Right lobe of liver (tissue), 6 donors: ENCODE measurements at regions not wholly inside any gene's neighbourhood (a gene's known extent, or its start where the extent isn't known, plus 50 kb on each side); places are given as distances from the start of the nearest gene placed in this dataset.
A peak's percentile ranks its signal among the peaks of the same experiment; 100 is the strongest.

Experiments used
- ATAC-seq, 4 donors: fragments of 200-7000 bp; cut with Tn5 transposase; one replicate each; pipeline ENCODE4 v1.9.1; 2020; ENCODE audit warnings: mild to moderate bottlenecking in 4 of 4, moderate library complexity in 4 of 4
- DNase-seq, 3 donors: peaks; one replicate each; pipeline ENCODE4 v3.0.0-alpha.2; 2020
- H3K27ac ChIP-seq, 3 donors: fragments of 200-600 bp; one replicate each; pipeline ENCODE4 v1.8.0; 2022
- H3K27me3 ChIP-seq, 2 donors: fragments of 200-600 bp; one replicate each; pipeline ENCODE4 v1.8.0; 2022
- H3K36me3 ChIP-seq, 4 donors: fragments of 200-600 bp; sonication (generic) in 1 of 4; one replicate each; pipeline versions ENCODE4 v1.5.1 to v1.8.0; 2017 to 2022; ENCODE audit warnings: control low read depth in 1 of 4
- H3K4me1 ChIP-seq, 4 donors: fragments of 200-600 bp; sonication (generic) in 1 of 4; one replicate each; pipeline versions ENCODE4 v1.5.1 to v1.8.0; 2017 to 2022; ENCODE audit warnings: control low read depth in 1 of 4
- H3K4me3 ChIP-seq, 3 donors: fragments of 200-600 bp; one replicate each; pipeline ENCODE4 v1.8.0; 2022
- H3K9me3 ChIP-seq, 4 donors: fragments of 200-600 bp; sonication (generic) in 1 of 4; one replicate each; pipeline versions ENCODE4 v1.5.1 to v1.8.0; 2017 to 2022; ENCODE audit warnings: control low read depth in 1 of 4
- POLR2A ChIP-seq: fragments of 450-650 bp; IDR thresholded peaks from one replicate; pipeline ENCODE4 v1.6.1; 2017; ENCODE audit warnings: antibody characterized with exemption, mild to moderate bottlenecking
- WGBS: methylation state at CpG from one replicate; pipeline ENCODE4 v1.1.6; 2018; ENCODE audit warnings: low coverage, low lambda C conversion rate; ENCODE audit not compliant: insufficient coverage; ENCODE audit errors: missing lambda C conversion rate; 5-methylcytosine and 5-hydroxymethylcytosine counted together
- intact Hi-C, 2 donors: fragments of 100-400 bp; cut with DNase I; formaldehyde crosslinking; loops; one replicate each; pipeline versions ENCODE4 v1.11.2 to v1.14.1; 2022
- TF ChIP-seq, protein P1 (sequence below), 4 donors: fragments of 200-600 bp in 3 of 4; fragments of 450-650 bp in 1 of 4; IDR thresholded peaks; one replicate each; pipeline versions ENCODE4 v1.5.1 to v1.8.0; 2016 to 2022; ENCODE audit warnings: antibody characterized with exemption in 4 of 4, mild to moderate bottlenecking in 2 of 4
- donor health status: DM: no; HTN: yes; CAD: no.
- donor health status: DM: no; HTN: no; CAD: no.
- donor health status: DM: no; HTN: no; CAD: no.
- donor health status: DM: no; HTN: yes; CAD: no.
- donor health status: DM: no; HTN: yes; CAD: no.

DNA sequence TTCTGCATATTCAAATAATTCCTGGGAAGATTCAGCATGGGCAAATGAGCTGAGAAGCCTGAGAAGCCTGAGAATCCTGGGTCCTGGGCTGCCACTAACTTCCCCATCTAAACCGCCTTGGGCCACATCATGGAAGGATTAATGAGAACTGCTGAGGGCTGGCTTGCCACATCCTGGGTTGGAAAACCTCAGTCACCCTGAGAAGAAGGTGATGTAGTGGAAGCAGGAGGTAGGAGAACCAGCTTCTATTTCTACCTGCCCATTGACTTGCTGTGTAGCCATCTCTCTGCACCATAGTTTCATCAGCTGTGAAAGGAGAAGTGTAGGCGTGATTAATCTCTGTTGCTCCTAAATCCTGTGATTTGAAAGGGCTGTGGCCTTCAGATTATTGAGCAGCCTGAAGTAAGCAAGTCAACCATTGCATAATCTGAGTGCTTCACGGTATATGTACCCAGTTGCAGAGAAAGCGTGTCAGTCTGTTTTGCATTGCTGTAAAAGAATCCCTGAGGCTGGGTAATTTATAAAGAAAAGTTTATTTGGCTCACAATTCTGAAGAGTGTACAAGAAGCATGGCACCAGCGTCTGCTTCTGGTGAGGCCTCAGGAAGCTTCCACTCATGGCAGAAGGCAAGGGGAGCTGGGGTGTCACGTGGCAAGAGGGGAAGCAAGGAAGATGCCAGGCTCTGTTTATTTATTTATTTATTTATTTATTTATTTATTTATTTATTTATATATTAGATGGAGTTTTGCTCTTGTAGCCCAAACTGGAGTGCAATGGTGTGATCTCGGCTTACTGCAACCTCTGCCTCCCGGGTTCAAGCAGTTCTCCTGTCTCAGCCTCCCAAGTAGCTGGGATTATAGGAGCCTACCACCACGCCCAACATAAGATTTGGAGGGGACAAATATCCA lies 140.9 kb upstream of the ATP6AP2 start:
- H3K27me3 ChIP-seq = peaks cover 0 to 4% of the 10 kb centered on the region in 2 donors
- no peak overlapping the region for H3K4me3 ChIP-seq
- no peaks in the 10 kb centered on the region for H3K36me3 ChIP-seq
- no peak overlapping the region for H3K27ac ChIP-seq
- no peak for DNase-seq
- intact Hi-C loops = no loop called here
- WGBS = 62% methylated on average over 9 of the region's 9 CpGs
- no peak for TF ChIP-seq POLR2A
- TF ChIP-seq, protein P1, sequence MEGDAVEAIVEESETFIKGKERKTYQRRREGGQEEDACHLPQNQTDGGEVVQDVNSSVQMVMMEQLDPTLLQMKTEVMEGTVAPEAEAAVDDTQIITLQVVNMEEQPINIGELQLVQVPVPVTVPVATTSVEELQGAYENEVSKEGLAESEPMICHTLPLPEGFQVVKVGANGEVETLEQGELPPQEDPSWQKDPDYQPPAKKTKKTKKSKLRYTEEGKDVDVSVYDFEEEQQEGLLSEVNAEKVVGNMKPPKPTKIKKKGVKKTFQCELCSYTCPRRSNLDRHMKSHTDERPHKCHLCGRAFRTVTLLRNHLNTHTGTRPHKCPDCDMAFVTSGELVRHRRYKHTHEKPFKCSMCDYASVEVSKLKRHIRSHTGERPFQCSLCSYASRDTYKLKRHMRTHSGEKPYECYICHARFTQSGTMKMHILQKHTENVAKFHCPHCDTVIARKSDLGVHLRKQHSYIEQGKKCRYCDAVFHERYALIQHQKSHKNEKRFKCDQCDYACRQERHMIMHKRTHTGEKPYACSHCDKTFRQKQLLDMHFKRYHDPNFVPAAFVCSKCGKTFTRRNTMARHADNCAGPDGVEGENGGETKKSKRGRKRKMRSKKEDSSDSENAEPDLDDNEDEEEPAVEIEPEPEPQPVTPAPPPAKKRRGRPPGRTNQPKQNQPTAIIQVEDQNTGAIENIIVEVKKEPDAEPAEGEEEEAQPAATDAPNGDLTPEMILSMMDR (IDR thresholded peaks at IDR 0.05) = no peak
- H3K4me1 ChIP-seq = no peaks in the 10 kb centered on the region
- no peaks in the 10 kb centered on the region for H3K9me3 ChIP-seq
- peak in 1 of 4 donors; percentile 28 for ATAC-seq

DNA sequence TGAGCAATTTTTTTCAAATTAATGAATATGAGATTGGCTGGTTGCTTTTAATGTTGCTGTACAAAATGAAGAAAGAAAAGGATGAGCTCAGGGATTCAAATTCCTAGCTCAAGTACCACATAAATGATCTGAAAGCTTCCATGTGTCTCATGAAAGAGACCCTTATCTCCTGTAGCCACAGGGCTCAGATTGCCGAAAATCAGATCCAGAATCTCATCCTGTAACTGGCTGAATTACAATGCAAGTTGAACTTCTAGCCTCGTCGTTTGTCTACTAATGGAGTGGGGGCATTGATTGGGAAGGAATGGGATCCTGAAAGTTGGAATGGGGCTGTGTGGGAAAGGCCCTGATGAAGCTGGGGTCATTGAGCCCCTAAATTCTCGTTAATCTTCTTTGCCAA lies 143.4 kb upstream of the ATP6AP2 start:
- ATAC-seq = no peak
- TF ChIP-seq, protein P1 (IDR thresholded peaks at IDR 0.05) = no peak
- no peak for TF ChIP-seq POLR2A
- 62% methylated on average over 4 of the region's 4 CpGs for WGBS
- Histone ChIP-seq H3K27me3 (peaks cover 0 to 4% of the 10 kb centered on the region in 2 donors), H3K4me3 (no peak overlapping the region), H3K4me1 (no peaks in the 10 kb centered on the region), H3K36me3 (no peaks in the 10 kb centered on the region), H3K9me3 (no peaks in the 10 kb centered on the region), H3K27ac (no peak overlapping the region)
- DNase-seq = no peak
- intact Hi-C loops = no loop called here

DNA sequence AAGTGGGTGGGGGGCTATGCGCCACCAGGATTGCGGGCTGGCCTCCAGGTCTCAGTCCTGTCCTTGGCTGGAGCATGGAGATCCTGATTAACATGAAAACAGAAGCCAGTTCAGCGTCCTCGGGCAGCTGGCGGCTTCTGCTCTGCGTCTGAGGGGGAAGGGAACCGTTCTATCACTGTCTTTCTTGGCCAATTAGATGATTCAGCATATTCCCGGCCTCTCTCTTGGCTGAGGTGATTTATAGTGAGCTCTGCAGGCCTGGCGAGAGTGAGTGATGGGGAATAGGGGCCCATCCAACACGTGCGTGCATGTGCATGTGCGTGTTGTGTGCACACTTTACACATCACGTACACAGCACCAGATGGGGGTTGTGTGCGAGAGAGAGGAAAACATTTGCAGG lies 145.8 kb upstream of the ATP6AP2 start:
- WGBS = 58% methylated on average over 12 of the region's 14 CpGs
- intact Hi-C loops = no loop called here
- Histone ChIP-seq H3K4me3 (no peak overlapping the region), H3K36me3 (no peaks in the 10 kb centered on the region), H3K27me3 (no peaks in the 10 kb centered on the region), H3K9me3 (no peaks in the 10 kb centered on the region), H3K27ac (no peak overlapping the region), H3K4me1 (no peaks in the 10 kb centered on the region)
- DNase-seq (no peak), ATAC-seq (peak in 1 of 4 donors; percentile 25)
- no peak for TF ChIP-seq POLR2A
- TF ChIP-seq, protein P1 (IDR thresholded peaks at IDR 0.05) = no peak

DNA sequence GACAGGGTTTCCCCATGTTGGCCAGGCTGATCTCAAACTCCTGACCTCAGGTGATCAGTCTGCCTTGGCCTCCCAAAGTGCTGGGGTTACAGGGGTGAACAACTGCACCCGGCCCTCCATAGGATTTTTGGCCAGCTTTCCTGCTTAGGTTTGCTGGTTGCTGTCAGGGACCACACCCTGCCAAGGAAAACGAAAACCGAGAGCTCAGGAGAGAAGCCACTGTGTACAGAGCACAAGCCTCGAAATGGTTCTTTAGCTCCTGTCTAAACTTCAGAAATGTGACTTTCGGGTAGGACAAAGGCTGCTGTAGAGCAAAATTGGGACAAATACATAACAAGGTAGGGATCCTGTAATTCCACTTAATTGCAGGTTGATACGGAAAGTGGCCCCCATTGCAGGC lies 146.3 kb upstream of the ATP6AP2 start:
- no peaks in the 10 kb centered on the region for H3K9me3 ChIP-seq
- no peak for ATAC-seq
- DNase-seq = no peak
- no peak overlapping the region for H3K27ac ChIP-seq
- H3K36me3 ChIP-seq = no peaks in the 10 kb centered on the region
- 70% methylated on average over 6 of the region's 6 CpGs for WGBS
- no peaks in the 10 kb centered on the region for H3K27me3 ChIP-seq
- intact Hi-C loops = no loop called here
- TF ChIP-seq POLR2A = no peak
- TF ChIP-seq, protein P1 (IDR thresholded peaks at IDR 0.05) = no peak
- no peaks in the 10 kb centered on the region for H3K4me1 ChIP-seq
- H3K4me3 ChIP-seq = no peak overlapping the region
